Pancreas (tissue), 10 donors: ENCODE measurements at regions not wholly inside any gene's neighbourhood (a gene's known extent, or its start where the extent isn't known, plus 50 kb on each side); places are given as distances from the start of the nearest gene placed in this dataset.

Source experiments
- ATAC-seq, 4 donors: fragments of 200-7000 bp; cut with Tn5 transposase; one replicate each; pipeline versions ENCODE4 v1.8.0 to v1.9.1; 2020; ENCODE audit warnings: mild to moderate bottlenecking in 4 of 4, moderate library complexity in 4 of 4
- DNase-seq, 6 donors: peaks; one replicate each; pipeline ENCODE4 v3.0.0-alpha.2; 2020
- FAIRE-seq: peaks from 2 replicates; lab custom pipeline; 2012; peaks lifted over from hg19 to GRCh38; lab: Jason Lieb, UNC
- H3K27ac ChIP-seq, 4 donors: fragments of 200-600 bp; sonication (generic); 1 replicate in 3 of 4; 2 replicates in 1 of 4; pipeline versions ENCODE4 v1.5.0 to v1.8.0; 2020
- H3K27me3 ChIP-seq, 4 donors: fragments of 200-600 bp; one replicate each; pipeline ENCODE4 v1.8.0; 2021
- H3K36me3 ChIP-seq, 3 donors: fragments of 200-600 bp; sonication (generic) in 1 of 3; one replicate each; pipeline versions ENCODE4 v1.5.0 to v1.8.0; 2020 to 2021
- H3K4me1 ChIP-seq, 3 donors: fragments of 200-600 bp; one replicate each; pipeline ENCODE4 v1.8.0; 2021
- H3K4me3 ChIP-seq, 4 donors: fragments of 200-600 bp; sonication (generic) in 2 of 4; one replicate each; pipeline versions ENCODE4 v1.5.0 to v1.8.0; 2020 to 2021
- H3K9me3 ChIP-seq, 4 donors: fragments of 200-600 bp; one replicate each; pipeline ENCODE4 v1.8.0; 2021
- CTCF ChIP-seq, 4 donors: fragments of 200-600 bp; sonication (generic) in 3 of 4; IDR thresholded peaks; one replicate each; pipeline versions ENCODE4 v1.5.0 to v1.8.0; 2021; ENCODE audit warnings: antibody characterized with exemption in 4 of 4
- WGBS, 2 donors: extraction: QIAGEN DNeasy Blood & Tissue Kit; methylation state at CpG; one replicate each; pipeline ENCODE4 v1.1.7; 2013; 5-methylcytosine and 5-hydroxymethylcytosine counted together
- intact Hi-C, 3 donors: fragments of 100-400 bp; cut with DNase I; formaldehyde crosslinking; loops; one replicate each; pipeline versions ENCODE4 v1.11.1 to v1.14.2; 2022
- donor health status: healthy with polysubstance abuse.
- donor health status: DM: no; HTN: no; CAD: no; lungs with moderate emphysema.
- donor health status: DM: no; HTN: no; CAD: no.
- donor health status: control.
- donor health status: control.
- donor health status: Bipolar disorder and iron deficiency.
- donor health status: DM: yes; HTN: yes; CAD: no.
- donor health status: DM: no; HTN: no; CAD: no.
- donor health status: DM: no; HTN: no; CAD: no.
- donor health status: DM: yes; HTN: yes; CAD: no.

- ATAC-seq (no peak), DNase-seq (no peak), FAIRE-seq (no peak)
- intact Hi-C loops: no loop called here
- WGBS, 2 donors: 62 to 66% methylated on average over 3 of the region's 3 CpGs
- no peaks in the 10 kb centered on the region for H3K36me3 ChIP-seq
- no peaks in the 10 kb centered on the region for H3K4me1 ChIP-seq
- H3K27me3 ChIP-seq: no peaks in the 10 kb centered on the region
- no peak overlapping the region for H3K27ac ChIP-seq
- no peak overlapping the region for H3K4me3 ChIP-seq
- TF ChIP-seq CTCF (IDR thresholded peaks at IDR 0.05): no peak
- H3K9me3 ChIP-seq: no peaks in the 10 kb centered on the region
Observed at GRCh38 chr11:91587131-91587530, 637.5 kb upstream of the FAT3 start.

- Histone ChIP-seq H3K36me3 (no peaks in the 10 kb centered on the region), H3K9me3 (no peaks in the 10 kb centered on the region), H3K4me1 (no peaks in the 10 kb centered on the region), H3K27me3 (no peaks in the 10 kb centered on the region), H3K27ac (no peak overlapping the region), H3K4me3 (no peak overlapping the region)
- ATAC-seq (no peak), FAIRE-seq (no peak), DNase-seq (no peak)
- TF ChIP-seq CTCF (IDR thresholded peaks at IDR 0.05): no peak
- intact Hi-C loops: no loop called here
- 66 to 81% methylated on average over 4 of the region's 4 CpGs for WGBS, 2 donors
Observed at GRCh38 chr11:91585035-91585801, 639.4 kb upstream of the FAT3 start.

- H3K4me3 ChIP-seq: no peak overlapping the region
- H3K4me1 ChIP-seq: no peaks in the 10 kb centered on the region
- H3K9me3 ChIP-seq: no peaks in the 10 kb centered on the region
- no peaks in the 10 kb centered on the region for H3K36me3 ChIP-seq
- ATAC-seq (no peak), FAIRE-seq (no peak), DNase-seq (no peak)
- no peaks in the 10 kb centered on the region for H3K27me3 ChIP-seq
- intact Hi-C loops: no loop called here
- no peak for TF ChIP-seq CTCF (IDR thresholded peaks at IDR 0.05)
- 65 to 78% methylated on average over 1 of the region's 1 CpG for WGBS, 2 donors
- no peak overlapping the region for H3K27ac ChIP-seq
Observed at GRCh38 chr11:91563176-91563575, 661.4 kb upstream of the FAT3 start.

- 66 to 75% methylated on average over 2 of the region's 2 CpGs for WGBS, 2 donors
- FAIRE-seq (no peak), DNase-seq (no peak), ATAC-seq (no peak)
- Histone ChIP-seq H3K9me3 (no peaks in the 10 kb centered on the region), H3K27me3 (no peaks in the 10 kb centered on the region), H3K4me1 (no peaks in the 10 kb centered on the region), H3K27ac (no peak overlapping the region), H3K4me3 (no peak overlapping the region), H3K36me3 (no peaks in the 10 kb centered on the region)
- TF ChIP-seq CTCF (IDR thresholded peaks at IDR 0.05): no peak
- intact Hi-C loops: no loop called here
Observed at GRCh38 chr11:91560434-91560833, 664.2 kb upstream of the FAT3 start.

GRCh38 chr11:91538065-91538464 lies 686.6 kb upstream of the FAT3 start:
- DNase-seq (no peak), FAIRE-seq (no peak)
- no peaks in the 10 kb centered on the region for H3K27me3 ChIP-seq

More at GRCh38 chr11:91538065-91538464, 686.6 kb upstream of the FAT3 start:
- Histone ChIP-seq H3K27ac (no peak overlapping the region), H3K36me3 (no peaks in the 10 kb centered on the region), H3K9me3 (no peaks in the 10 kb centered on the region), H3K4me1 (no peaks in the 10 kb centered on the region), H3K4me3 (no peak overlapping the region)
- TF ChIP-seq CTCF (IDR thresholded peaks at IDR 0.05): no peak
- no peak for ATAC-seq
- intact Hi-C loops: no loop called here
